ENCODE measurements at regions not wholly inside any gene's neighbourhood (a gene's known extent, or its start where the extent isn't known, plus 50 kb on each side); places are given as distances from the start of the nearest gene placed in this dataset.
"Not testable (repeated sequence)": the region's sequence is repeated elsewhere in the genome, so short reads cannot be mapped to it uniquely, and the experiment has no call there.

- not testable (repeated sequence) for H3K4me1 ChIP-seq (ENCODE audit: control insufficient read depth, insufficient read depth, low read length); H3K27ac ChIP-seq (ENCODE audit: insufficient read depth, low read depth, low read length, poor library complexity, severe bottlenecking); H3K9me3 ChIP-seq (ENCODE audit: control insufficient read depth, low read length); H3K4me3 ChIP-seq (ENCODE audit: insufficient read depth, low read depth, low read length); H3K36me3 ChIP-seq (ENCODE audit: control insufficient read depth, insufficient read depth, low read length); H3K27me3 ChIP-seq (ENCODE audit: control insufficient read depth, insufficient read depth, low read length, poor library complexity, severe bottlenecking)
- 87 to 96% methylated on average over 4 of the region's 14 CpGs for WGBS, 2 experiments
Observed at GRCh38 chr2:89537862-89538261, 846.4 kb downstream of the RPIA start.

- not testable (repeated sequence) for H3K9me3 ChIP-seq (ENCODE audit: control insufficient read depth, low read length); H3K27me3 ChIP-seq (ENCODE audit: control insufficient read depth, insufficient read depth, low read length, poor library complexity, severe bottlenecking); H3K4me1 ChIP-seq (ENCODE audit: control insufficient read depth, insufficient read depth, low read length); H3K36me3 ChIP-seq (ENCODE audit: control insufficient read depth, insufficient read depth, low read length); H3K27ac ChIP-seq (ENCODE audit: insufficient read depth, low read depth, low read length, poor library complexity, severe bottlenecking); H3K4me3 ChIP-seq (ENCODE audit: insufficient read depth, low read depth, low read length)
- 82% methylated on average over 3 of the region's 8 CpGs; no CpG with 5 or more reads in 1 of the 2 experiments for WGBS, 2 experiments
Observed at GRCh38 chr2:89544110-89544509, 852.6 kb downstream of the RPIA start.

DNA sequence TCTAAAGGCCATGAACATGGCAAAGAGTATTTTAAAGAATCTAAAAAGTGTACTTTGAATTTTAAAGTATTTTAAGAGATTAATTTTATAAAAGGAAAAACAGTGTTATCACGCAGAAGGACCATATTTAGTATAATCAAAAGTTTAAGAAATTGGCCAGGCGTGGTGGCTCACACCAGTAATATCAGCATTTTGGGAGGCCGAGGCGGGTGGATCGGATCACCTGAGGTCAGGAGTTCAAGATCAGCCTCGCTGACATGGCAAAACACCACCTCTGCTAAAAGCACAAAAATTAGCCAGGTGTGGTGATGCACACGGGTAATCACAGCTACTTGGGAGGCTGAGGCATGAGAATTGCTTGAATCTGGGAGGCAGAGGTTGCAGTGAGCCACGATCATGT lies 887.7 kb downstream of the RPIA start:
- not testable (repeated sequence) for H3K36me3 ChIP-seq (ENCODE audit: control insufficient read depth, insufficient read depth, low read length); H3K9me3 ChIP-seq (ENCODE audit: control insufficient read depth, low read length); H3K4me3 ChIP-seq (ENCODE audit: insufficient read depth, low read depth, low read length); H3K4me1 ChIP-seq (ENCODE audit: control insufficient read depth, insufficient read depth, low read length); H3K27me3 ChIP-seq (ENCODE audit: control insufficient read depth, insufficient read depth, low read length, poor library complexity, severe bottlenecking); H3K27ac ChIP-seq (ENCODE audit: insufficient read depth, low read depth, low read length, poor library complexity, severe bottlenecking)
- WGBS, 2 experiments: 96 to 100% methylated on average over 4 of the region's 8 CpGs

- not testable (repeated sequence) for H3K9me3 ChIP-seq (ENCODE audit: control insufficient read depth, low read length); H3K27me3 ChIP-seq (ENCODE audit: control insufficient read depth, insufficient read depth, low read length, poor library complexity, severe bottlenecking); H3K4me3 ChIP-seq (ENCODE audit: insufficient read depth, low read depth, low read length); H3K4me1 ChIP-seq (ENCODE audit: control insufficient read depth, insufficient read depth, low read length); H3K27ac ChIP-seq (ENCODE audit: insufficient read depth, low read depth, low read length, poor library complexity, severe bottlenecking); H3K36me3 ChIP-seq (ENCODE audit: control insufficient read depth, insufficient read depth, low read length)
- WGBS, 2 experiments: no CpG with 5 or more reads among the region's 17 CpGs
Observed at GRCh38 chr2:89582816-89583215, 891.3 kb downstream of the RPIA start.

- WGBS, 2 experiments: 71 to 83% methylated on average over 7 to 8 of the region's 14 CpGs
- H3K4me3 ChIP-seq (ENCODE audit: insufficient read depth, low read depth, low read length); H3K4me1 ChIP-seq (ENCODE audit: control insufficient read depth, insufficient read depth, low read length); H3K9me3 ChIP-seq (ENCODE audit: control insufficient read depth, low read length); H3K27me3 ChIP-seq (ENCODE audit: control insufficient read depth, insufficient read depth, low read length, poor library complexity, severe bottlenecking); H3K36me3 ChIP-seq (ENCODE audit: control insufficient read depth, insufficient read depth, low read length); H3K27ac ChIP-seq (ENCODE audit: insufficient read depth, low read depth, low read length, poor library complexity, severe bottlenecking): not testable (repeated sequence)
Observed at GRCh38 chr2:89584046-89584445, 892.6 kb downstream of the RPIA start.

- H3K36me3 ChIP-seq (ENCODE audit: control insufficient read depth, insufficient read depth, low read length); H3K27me3 ChIP-seq (ENCODE audit: control insufficient read depth, insufficient read depth, low read length, poor library complexity, severe bottlenecking); H3K27ac ChIP-seq (ENCODE audit: insufficient read depth, low read depth, low read length, poor library complexity, severe bottlenecking); H3K4me1 ChIP-seq (ENCODE audit: control insufficient read depth, insufficient read depth, low read length); H3K9me3 ChIP-seq (ENCODE audit: control insufficient read depth, low read length): not testable (repeated sequence)
- peak overlapping the region; percentile 25 for H3K4me3 ChIP-seq (ENCODE audit: insufficient read depth, low read depth, low read length)
- WGBS, 2 experiments: 8 to 18% methylated on average over 5 to 7 of the region's 21 CpGs
Observed at GRCh38 chr2:89584868-89585557, 893.5 kb downstream of the RPIA start.

DNA sequence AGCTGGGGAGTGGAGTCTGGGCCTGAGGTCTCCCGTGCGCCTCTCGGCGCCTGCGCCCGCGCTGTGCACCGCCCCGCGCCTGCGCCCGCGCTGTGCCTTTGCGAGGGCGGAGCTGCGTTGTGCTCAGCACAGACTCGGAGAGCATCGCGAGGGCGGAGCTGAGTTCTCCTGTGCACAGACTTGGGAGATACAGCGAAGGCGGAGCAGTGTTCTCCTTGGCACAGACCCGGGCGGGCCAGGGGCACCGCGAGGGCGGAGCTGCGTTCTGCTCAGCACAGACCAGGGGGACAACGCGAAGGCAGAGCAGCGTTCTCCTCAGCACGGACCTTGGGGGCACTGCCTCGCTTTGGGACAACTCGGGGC lies 894.1 kb downstream of the RPIA start:
- not testable (repeated sequence) for H3K27me3 ChIP-seq (ENCODE audit: control insufficient read depth, insufficient read depth, low read length, poor library complexity, severe bottlenecking); H3K4me1 ChIP-seq (ENCODE audit: control insufficient read depth, insufficient read depth, low read length); H3K27ac ChIP-seq (ENCODE audit: insufficient read depth, low read depth, low read length, poor library complexity, severe bottlenecking); H3K9me3 ChIP-seq (ENCODE audit: control insufficient read depth, low read length); H3K36me3 ChIP-seq (ENCODE audit: control insufficient read depth, insufficient read depth, low read length)
- H3K4me3 ChIP-seq (ENCODE audit: insufficient read depth, low read depth, low read length): peak overlapping the region; percentile 27
- 7 to 14% methylated on average over 23 of the region's 34 CpGs for WGBS, 2 experiments

DNA sequence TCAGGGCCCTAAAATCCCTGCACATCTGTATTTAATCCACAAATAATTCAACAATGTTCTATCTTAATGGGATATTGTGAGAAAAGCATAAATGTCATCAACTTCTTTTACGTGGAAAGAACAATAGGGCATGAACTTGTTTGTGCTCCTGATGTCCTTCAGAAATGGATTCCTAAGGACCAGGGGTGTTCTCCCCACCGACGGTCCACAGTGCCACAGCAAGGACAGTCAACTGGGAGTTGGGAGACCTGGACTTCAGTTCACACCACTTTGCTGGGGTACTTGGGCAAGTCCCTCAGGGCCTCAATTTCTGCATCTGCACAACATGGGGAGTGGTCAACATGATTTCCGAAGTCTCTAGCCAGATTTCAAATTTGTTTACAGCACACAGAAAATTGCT lies 908.4 kb downstream of the RPIA start:
- not testable (repeated sequence) for H3K36me3 ChIP-seq (ENCODE audit: control insufficient read depth, insufficient read depth, low read length); H3K27me3 ChIP-seq (ENCODE audit: control insufficient read depth, insufficient read depth, low read length, poor library complexity, severe bottlenecking); H3K4me1 ChIP-seq (ENCODE audit: control insufficient read depth, insufficient read depth, low read length); H3K9me3 ChIP-seq (ENCODE audit: control insufficient read depth, low read length); H3K27ac ChIP-seq (ENCODE audit: insufficient read depth, low read depth, low read length, poor library complexity, severe bottlenecking); H3K4me3 ChIP-seq (ENCODE audit: insufficient read depth, low read depth, low read length)
- 86% methylated on average over 3 of the region's 4 CpGs for WGBS, 2 experiments

DNA sequence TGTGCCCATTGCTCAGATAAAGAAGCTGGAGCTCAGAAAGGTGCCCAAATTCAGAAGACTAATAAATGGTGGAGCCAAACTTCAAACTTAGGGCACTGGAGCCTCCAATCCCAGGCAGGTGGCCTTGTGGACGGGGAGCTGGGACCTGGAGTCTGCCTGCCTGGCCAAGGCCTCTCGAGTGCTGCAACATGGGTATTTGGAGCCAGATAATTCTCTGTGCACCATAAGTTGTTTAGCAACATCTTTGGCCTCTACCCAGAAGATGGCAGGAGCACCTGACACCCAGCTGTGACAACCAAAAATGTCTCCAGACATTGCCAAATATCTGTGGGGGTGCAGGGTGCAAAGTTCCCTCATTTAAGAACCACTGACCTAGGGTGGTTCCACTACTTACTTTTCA lies 915.0 kb downstream of the RPIA start:
- H3K27ac ChIP-seq (ENCODE audit: insufficient read depth, low read depth, low read length, poor library complexity, severe bottlenecking); H3K4me1 ChIP-seq (ENCODE audit: control insufficient read depth, insufficient read depth, low read length); H3K4me3 ChIP-seq (ENCODE audit: insufficient read depth, low read depth, low read length); H3K9me3 ChIP-seq (ENCODE audit: control insufficient read depth, low read length); H3K36me3 ChIP-seq (ENCODE audit: control insufficient read depth, insufficient read depth, low read length): not testable (repeated sequence)
- H3K27me3 ChIP-seq (ENCODE audit: control insufficient read depth, insufficient read depth, low read length, poor library complexity, severe bottlenecking): peaks cover 16% of the 10 kb centered on the region
- WGBS, 2 experiments: 79 to 80% methylated on average over 2 of the region's 2 CpGs

- peaks cover 38% of the 10 kb centered on the region for H3K27me3 ChIP-seq (ENCODE audit: control insufficient read depth, insufficient read depth, low read length, poor library complexity, severe bottlenecking)
- WGBS, 2 experiments: 95 to 96% methylated on average over 33 of the region's 33 CpGs
- H3K4me1 ChIP-seq (ENCODE audit: control insufficient read depth, insufficient read depth, low read length); H3K9me3 ChIP-seq (ENCODE audit: control insufficient read depth, low read length); H3K36me3 ChIP-seq (ENCODE audit: control insufficient read depth, insufficient read depth, low read length); H3K27ac ChIP-seq (ENCODE audit: insufficient read depth, low read depth, low read length, poor library complexity, severe bottlenecking); H3K4me3 ChIP-seq (ENCODE audit: insufficient read depth, low read depth, low read length): not testable (repeated sequence)
Observed at GRCh38 chr2:89610207-89610926, 918.9 kb downstream of the RPIA start.

Data from ectodermal cell (in vitro differentiated cells).